ENCODE measurements at regions not wholly inside any gene's neighbourhood (a gene's known extent, or its start where the extent isn't known, plus 50 kb on each side); places are given as distances from the start of the nearest gene placed in this dataset.

DNA sequence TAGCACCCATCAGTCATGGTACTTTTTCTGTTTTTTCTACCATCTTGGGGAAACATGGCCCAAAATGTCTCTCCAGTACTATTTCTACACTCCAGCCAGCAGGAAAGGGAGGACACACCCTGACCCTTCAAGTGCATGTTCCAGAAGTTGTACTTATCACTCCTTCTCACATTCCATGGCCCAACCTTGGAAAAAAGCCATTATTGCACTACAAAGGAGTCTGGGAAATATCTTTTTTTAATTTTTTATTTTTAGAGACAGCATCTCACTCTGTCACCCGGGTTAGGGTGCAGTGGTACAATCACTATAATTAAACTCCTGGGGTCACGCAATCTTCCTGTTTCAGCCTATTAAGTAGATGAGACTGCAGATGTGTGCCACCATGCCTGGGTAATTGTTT is 100.0 kb upstream of the PPP2R3A start:
- Histone ChIP-seq H3K79me2 (ENCODE audit: insufficient read depth, low read length) (no peaks in the 10 kb centered on the region), H3K27me3 (ENCODE audit: control insufficient read depth in 2 of 2, insufficient read depth in 2 of 2, low read length in 2 of 2) (no peaks in the 10 kb centered on the region), H3K4me3 (replicated peaks in 1 of 3; ENCODE audit: low read depth in 2 of 3, low read length in 3 of 3) (no peak overlapping the region), H3K9ac (ENCODE audit: insufficient read depth, low read length, poor library complexity, severe bottlenecking) (no peak overlapping the region), H3K4me2 (replicated peaks; ENCODE audit: extremely low read depth, low read length, poor library complexity, severe bottlenecking) (no peak overlapping the region), H3K4me1 (ENCODE audit: control insufficient read depth in 1 of 2, insufficient read depth in 2 of 2, low read length in 2 of 2) (no peaks in the 10 kb centered on the region), H3K27ac (ENCODE audit: low read depth in 1 of 2, low read length in 2 of 2) (no peak overlapping the region), H3K36me3 (replicated peaks in 1 of 2; ENCODE audit: control insufficient read depth in 1 of 2, insufficient read depth in 2 of 2, low read length in 2 of 2) (no peaks in the 10 kb centered on the region), H2AFZ (ENCODE audit: insufficient read depth, low read depth, low read length, poor library complexity, severe bottlenecking) (no peak overlapping the region), H3K9me3 (replicated peaks in 1 of 2; ENCODE audit: control insufficient read depth in 1 of 2, insufficient read depth in 1 of 2, low read length in 2 of 2) (peaks cover 0 to 12% of the 10 kb centered on the region in 2 donors), H4K20me1 (ENCODE audit: insufficient read depth, low read length) (no peaks in the 10 kb centered on the region)
- Mint-ChIP-seq H3K9me3 (peaks cover 0 to 12% (median 5%) of the 10 kb centered on the region in 7 donors), H3K36me3 (no peaks in the 10 kb centered on the region), H3K4me1 (no peaks in the 10 kb centered on the region), H3K27me3 (ENCODE audit: low read depth in 3 of 3) (no peaks in the 10 kb centered on the region), H3K4me3 (no peak overlapping the region), H3K27ac (no peak overlapping the region)
- 80% methylated on average over 1 of the region's 2 CpGs for WGBS (ENCODE audit: insufficient coverage)
- intact Hi-C loops (cut with micrococcal nuclease) = no loop called here
- TF ChIP-seq CTCF (IDR thresholded peaks at IDR 0.05) = no peak
- DNase-seq = no peak

GRCh38 chr3:135867911-135868310 is 97.6 kb upstream of the PPP2R3A start:
- no peak overlapping the region for H3K9ac ChIP-seq (ENCODE audit: insufficient read depth, low read length, poor library complexity, severe bottlenecking)
- H3K79me2 ChIP-seq (ENCODE audit: insufficient read depth, low read length) = no peaks in the 10 kb centered on the region
- no peak overlapping the region for H3K4me3 ChIP-seq (replicated peaks in 1 of 3; ENCODE audit: low read depth in 2 of 3, low read length in 3 of 3)
- intact Hi-C loops (cut with micrococcal nuclease) = no loop called here
- no peak overlapping the region for H2AFZ ChIP-seq (ENCODE audit: insufficient read depth, low read depth, low read length, poor library complexity, severe bottlenecking)
- no peaks in the 10 kb centered on the region for H3K36me3 ChIP-seq (replicated peaks in 1 of 2; ENCODE audit: control insufficient read depth in 1 of 2, insufficient read depth in 2 of 2, low read length in 2 of 2)
- H3K4me2 ChIP-seq (replicated peaks; ENCODE audit: extremely low read depth, low read length, poor library complexity, severe bottlenecking) = no peak overlapping the region
- no peak for TF ChIP-seq CTCF (IDR thresholded peaks at IDR 0.05)
- no peak for DNase-seq
- Mint-ChIP-seq H3K4me1 (no peaks in the 10 kb centered on the region), H3K27me3 (ENCODE audit: low read depth in 3 of 3) (no peaks in the 10 kb centered on the region), H3K4me3 (no peak overlapping the region), H3K36me3 (no peaks in the 10 kb centered on the region), H3K27ac (no peak overlapping the region), H3K9me3 (peaks cover 2 to 13% (median 5%) of the 10 kb centered on the region in 7 donors)
- no peak overlapping the region for H3K27ac ChIP-seq (ENCODE audit: low read depth in 1 of 2, low read length in 2 of 2)
- peaks cover 2 to 14% of the 10 kb centered on the region in 2 donors for H3K9me3 ChIP-seq (replicated peaks in 1 of 2; ENCODE audit: control insufficient read depth in 1 of 2, insufficient read depth in 1 of 2, low read length in 2 of 2)
- no peaks in the 10 kb centered on the region for H4K20me1 ChIP-seq (ENCODE audit: insufficient read depth, low read length)
- WGBS (ENCODE audit: insufficient coverage) = no CpG with 5 or more reads among the region's 1 CpG
- H3K27me3 ChIP-seq (ENCODE audit: control insufficient read depth in 2 of 2, insufficient read depth in 2 of 2, low read length in 2 of 2) = no peaks in the 10 kb centered on the region
- no peaks in the 10 kb centered on the region for H3K4me1 ChIP-seq (ENCODE audit: control insufficient read depth in 1 of 2, insufficient read depth in 2 of 2, low read length in 2 of 2)
